A172 (cell line): ENCODE measurements at regions not wholly inside any gene's neighbourhood (a gene's known extent, or its start where the extent isn't known, plus 50 kb on each side); places are given as distances from the start of the nearest gene placed in this dataset.

Source experiments
- DNase-seq: peaks from one replicate; pipeline ENCODE4 v3.0.0-alpha.2; 2015; ENCODE audit warnings: low spot score

DNA sequence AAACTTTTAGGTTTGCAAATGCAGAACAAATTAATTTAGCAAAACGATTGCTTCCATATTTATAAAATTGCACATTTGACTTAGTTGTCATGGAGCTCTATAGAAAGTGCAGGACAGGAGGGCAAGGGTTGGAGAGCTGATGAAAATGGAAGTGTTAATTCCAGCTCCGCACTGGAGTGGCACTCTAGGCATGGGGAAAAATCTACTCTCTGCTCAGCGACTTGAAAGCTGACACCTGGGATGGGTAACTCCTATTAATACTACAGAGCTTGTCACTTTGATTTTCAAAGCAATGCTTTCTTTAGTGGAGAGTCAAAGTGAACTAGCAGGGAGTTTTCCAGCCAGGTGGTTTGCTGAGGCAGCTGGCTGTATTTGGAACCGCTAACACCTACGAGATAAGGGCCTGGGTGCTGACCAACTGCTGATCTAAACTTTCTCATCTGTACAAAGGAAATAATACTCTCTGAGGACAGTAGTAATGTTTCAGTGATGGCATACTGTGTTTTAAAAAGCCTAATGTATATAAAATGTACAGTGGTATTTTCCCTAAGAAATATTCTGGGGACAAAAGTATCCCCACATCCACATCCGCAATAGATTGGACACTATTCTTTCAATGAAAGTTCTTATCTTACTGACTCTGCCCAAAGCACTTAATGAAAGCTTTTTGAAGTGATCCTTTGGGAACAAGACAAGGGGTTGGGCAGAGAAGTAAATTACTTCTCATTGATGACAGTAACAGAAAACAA lies 444.3 kb downstream of the GPAM start:
- DNase-seq: no peak

DNA sequence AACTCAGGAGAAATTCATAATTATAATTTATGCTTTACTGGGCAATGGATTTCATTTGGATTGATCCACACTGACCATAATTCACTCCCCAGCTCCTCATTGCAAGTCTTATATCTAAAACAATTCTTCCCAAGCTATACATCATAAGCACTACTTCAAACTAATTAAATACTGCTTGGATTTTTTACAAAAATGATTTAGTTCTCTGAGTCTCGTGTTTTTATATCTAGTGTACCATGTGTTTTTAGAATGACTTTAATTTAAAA lies 443.8 kb downstream of the GPAM start:
- no peak for DNase-seq

DNA sequence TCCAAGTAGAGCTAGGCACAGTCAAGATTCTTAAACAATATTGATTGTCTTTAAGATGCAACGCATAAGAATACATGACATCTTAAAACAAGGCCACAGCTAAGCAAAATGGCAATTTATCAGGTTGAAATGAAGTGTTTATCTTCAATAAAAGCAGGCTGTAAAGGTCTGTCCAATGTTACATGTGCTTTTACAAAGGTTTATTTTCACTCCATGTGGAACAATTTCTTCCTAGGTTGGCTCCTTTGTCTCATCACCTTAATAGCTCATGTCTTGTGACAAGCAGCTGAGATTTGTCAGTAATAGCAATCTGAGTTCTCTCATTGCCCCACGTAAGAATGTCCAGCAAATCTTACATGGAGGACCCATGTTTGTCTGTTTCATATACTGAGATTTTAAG lies 437.6 kb downstream of the GPAM start:
- DNase-seq: no peak

DNA sequence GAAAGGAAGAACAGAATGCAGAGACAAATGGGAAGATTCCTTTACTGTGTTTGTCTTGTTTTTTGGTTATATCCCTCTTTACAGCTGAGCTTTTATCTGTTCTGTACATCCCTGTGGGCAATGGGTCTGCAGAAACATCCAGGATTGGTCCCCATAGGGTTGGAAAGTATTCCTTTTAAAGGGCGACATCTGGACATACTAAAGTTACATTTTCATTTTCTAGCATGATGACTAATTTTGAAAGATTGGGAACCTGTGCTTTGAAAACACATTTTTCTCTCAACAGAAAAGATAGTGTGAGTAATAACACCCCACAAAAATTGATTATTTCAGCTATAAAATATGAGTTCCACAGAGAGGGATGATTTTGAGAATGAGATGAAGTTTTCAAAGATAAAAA lies 435.8 kb downstream of the GPAM start:
- no peak for DNase-seq

DNA sequence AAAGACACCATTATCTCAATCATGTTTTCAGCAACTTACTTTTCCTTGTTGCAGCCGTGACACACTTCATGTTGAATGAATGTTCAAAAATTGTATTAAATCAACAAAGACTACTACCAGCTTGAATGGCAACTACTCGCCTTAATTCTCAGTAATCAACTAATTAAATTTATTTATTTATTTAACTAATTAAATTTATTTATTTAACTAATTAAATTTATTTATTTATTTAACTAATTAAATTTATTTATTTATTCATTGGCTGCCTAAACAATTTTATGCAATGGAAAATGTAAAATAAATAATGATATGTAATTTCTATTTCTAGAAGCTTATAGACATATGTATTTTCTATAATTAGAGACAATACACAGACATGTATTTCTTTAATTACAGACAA lies 435.4 kb downstream of the GPAM start:
- no peak for DNase-seq

DNA sequence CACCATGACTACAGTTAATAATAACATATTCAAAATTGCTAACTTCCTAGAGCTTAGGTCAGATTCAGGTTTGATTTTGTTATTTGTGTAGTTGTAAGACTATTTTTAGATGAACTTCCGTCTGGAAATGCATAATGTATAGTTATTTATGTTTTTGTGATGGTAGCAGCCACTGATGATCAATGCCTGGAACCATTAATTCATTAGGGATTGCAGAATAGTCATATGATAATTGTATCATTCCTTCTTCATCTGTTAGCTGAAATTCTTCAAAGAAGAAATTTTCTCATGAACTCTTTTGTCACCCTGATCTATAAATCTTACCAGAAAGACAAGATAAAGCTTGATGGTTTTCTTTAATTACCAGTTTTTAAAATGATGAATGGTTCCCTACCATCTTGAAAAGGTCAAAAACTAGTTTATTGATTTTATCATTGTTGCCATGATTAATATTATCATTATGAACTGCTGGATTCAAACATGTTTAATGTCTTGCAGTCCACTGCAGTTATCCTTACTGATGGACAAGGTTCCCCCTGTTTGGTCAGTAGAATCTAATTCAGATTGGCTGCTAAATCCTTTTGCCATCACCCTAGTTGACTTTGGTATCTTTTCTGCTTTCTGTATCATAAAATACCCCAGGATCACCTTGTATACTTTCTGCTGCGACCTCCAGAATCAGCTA lies 433.3 kb downstream of the GPAM start:
- no peak for DNase-seq

DNA sequence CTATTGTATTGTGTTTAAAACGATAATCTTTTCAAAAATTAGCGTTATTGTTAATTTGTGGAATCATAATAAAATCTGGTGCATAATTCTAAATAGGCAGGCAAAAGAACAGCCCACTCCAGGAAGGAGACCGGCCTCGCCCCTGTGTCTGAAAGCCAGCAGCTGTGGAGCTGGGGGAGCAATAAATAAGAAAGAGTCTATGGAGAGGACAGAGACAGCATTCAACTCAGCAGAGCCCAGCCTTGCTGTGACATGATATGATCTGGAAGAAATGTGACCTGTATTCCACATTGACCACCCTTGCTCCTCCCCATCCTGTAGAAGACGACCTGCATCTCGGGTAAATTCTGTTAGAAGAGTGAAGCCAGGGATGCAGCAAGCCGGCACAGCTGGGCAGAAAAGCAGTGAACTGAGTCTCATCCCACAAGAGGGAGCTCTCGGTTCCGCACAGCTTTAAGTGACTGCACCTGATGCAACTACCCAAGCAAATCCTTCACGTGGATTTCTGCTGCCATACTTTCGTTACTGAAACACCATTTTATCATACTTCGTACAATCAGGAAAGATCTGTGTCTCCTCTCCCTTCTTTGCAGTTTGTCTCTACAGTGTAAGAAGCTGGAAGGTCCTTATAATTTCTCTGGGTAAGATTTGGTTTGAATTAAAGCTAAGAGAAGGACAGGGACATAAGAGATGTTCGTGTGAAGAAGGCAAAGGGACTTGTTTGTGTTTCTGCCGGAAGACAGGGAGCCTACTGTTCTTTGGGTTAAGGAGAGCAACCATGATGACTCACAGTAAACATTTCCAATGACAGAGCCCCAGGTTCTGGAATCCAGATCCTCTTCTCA lies 427.1 kb downstream of the GPAM start:
- DNase-seq: peak; percentile 4

DNA sequence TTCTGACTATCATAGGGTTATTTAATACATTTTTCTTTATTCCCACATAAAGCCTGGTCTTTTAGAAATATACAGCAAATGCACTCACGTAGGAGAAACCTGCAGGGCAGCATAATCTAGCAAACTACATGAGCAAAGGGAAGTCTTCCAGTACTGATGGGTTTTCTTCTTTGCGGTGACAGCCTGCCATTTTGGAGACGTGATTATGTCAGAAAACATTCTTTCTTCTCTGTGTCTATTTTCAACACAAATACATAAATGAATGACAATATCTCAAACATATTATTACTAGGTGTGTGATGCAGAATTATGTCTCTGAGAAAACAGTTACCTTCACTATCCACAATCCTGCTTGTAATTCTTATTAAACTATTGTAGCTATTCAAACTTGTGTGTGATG lies 425.0 kb downstream of the GPAM start:
- DNase-seq: no peak

DNA sequence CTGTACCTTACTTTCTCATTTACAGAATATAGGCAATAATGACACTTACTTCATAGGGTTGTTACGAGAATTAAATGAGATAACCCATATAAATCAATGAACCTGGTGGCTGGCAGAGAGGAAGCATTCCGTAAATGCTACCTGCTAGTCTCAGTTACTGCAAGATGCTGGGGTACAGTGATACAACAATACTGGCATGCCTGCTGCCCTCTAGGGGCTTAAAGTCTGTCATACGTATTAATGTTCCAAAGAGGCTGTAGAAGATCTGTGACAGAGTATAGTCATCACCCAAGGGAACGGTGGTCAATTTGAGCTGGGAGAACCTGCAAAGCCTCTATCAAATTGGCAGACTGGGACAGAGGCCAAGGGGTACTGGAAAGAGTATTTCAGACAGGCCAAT lies 421.5 kb downstream of the GPAM start:
- DNase-seq: no peak

DNA sequence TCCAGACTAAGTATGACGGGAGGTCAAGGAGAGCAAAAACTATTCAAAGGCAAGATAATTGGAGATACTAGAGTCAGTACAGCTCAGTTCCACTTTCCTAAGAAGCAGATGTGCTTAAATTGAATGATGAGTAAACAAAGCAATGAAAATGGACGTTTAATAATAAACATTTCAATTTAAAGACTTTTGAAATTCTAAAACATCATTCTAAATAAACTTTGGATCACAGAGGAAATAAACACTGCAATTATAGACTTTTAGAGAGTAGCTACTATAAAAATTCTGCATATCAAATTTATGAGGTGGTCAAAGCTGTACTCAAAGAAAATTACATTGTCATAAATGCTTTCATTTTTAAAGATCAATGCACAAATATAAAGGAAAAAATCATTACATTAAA lies 418.3 kb downstream of the GPAM start:
- no peak for DNase-seq

DNA sequence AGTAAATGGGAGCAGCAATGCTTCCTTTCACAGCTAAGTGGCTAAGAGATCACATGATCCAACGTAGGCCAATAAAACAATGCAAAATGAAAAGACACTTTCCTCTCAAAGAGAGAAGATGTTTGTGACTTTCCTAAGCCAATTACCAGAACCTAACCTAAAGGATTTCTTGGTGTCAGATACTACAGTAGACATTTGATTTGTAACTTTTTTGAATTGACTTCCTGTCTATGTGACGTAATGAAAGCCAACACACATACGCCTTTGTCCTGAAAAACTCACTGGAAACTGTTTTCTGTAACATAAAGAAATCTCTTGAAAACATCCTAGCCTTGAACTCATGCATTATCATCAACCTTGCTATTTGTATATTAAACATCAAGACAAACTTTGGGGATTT lies 417.1 kb downstream of the GPAM start:
- no peak for DNase-seq

DNA sequence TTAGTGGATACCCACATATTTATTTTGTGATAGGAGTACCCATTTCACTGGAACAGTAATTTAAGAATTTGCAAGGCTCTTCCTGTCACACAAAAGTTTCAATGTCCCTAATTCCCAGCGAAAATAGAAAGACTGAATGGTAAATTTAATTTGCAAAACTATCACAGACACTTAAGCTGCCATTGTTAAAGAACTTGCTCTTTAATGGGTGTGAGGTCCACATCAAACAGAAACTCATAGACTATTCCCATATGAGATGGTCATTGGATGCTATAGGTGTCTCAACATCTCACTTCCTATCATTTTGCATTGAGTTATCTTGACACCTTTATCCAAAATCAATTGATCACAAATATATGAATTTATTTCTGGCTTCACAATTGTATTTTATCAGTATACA lies 415.9 kb downstream of the GPAM start:
- no peak for DNase-seq

DNA sequence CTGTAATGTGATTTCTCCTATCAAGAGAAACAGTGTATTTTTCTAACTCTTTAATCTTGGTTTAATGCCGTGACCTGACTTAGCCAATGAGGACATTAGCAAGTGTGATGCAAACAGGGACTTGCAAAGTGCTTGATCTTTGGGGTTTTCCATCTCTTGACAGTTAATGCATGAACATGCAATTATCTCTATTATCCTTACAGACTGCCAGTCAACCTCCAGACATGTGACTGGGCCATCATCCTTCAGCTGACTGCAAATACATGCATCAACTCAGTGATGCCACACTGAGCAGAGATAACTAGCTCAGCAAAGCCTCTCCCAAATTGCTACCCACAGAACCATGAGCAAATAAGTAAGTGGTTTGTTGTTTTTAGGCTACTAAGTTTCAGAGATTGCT lies 409.6 kb downstream of the GPAM start:
- DNase-seq: no peak

DNA sequence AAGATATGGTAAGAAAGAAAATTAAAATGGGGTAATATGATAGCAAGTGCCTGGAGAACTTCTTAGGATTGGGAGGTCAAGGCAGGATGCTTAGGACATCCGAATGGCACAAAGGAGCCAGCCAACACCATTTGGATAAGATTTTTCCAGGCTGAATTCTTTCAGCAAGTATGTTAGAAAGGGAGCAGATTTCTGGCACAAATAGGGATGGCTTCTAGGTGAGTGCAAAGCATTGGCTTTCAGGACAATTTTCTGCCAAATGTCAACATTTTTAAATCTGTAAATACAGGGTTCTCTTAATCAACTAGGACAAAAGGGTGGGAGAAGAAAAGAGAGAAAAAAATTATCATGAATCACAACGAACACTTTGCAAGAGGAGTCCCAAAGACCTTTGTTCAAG lies 409.1 kb downstream of the GPAM start:
- DNase-seq: no peak

DNA sequence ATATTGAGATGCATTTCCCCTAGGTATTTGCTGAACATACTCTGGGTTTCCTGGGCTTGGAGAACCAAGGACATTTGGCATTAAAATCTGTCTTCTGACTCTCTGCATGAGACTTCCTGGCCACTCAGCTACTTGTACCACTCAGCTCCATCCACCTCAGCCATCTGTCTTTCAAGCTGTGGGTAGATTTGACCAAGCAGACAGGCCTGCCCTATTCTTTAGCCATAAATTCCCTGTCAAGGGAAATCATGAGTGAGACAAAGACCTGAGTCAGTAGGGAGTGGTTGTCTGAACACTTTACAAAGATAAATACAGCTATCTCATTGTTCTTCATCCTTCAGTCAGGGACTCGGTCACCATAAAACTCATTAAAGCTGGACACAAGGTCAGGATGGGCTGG lies 399.1 kb downstream of the GPAM start:
- no peak for DNase-seq

DNA sequence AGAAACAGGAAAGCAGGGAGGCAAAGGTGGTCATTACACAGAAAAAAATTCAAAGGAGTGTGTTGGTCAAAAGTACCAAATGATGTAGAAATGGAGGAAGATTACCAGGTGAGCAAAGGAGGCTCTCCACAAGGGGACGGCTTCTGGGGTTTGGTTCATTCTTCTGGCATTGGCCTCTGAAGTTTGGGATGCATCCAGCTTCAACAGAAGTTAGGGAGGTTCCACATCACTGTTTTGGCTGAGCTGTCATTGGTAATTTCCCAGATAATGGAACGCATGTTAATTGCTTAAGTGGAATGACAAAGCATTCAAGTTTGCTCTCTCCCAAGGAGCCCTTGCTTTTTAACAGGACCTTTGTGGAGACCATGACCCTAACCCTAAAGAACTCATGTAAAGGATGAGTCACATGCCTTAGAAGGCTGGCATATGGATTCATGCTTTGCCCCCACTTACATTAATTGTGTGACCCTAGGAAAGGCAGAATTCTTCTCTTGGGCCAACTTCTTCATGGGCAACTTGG lies 398.6 kb downstream of the GPAM start:
- no peak for DNase-seq

DNA sequence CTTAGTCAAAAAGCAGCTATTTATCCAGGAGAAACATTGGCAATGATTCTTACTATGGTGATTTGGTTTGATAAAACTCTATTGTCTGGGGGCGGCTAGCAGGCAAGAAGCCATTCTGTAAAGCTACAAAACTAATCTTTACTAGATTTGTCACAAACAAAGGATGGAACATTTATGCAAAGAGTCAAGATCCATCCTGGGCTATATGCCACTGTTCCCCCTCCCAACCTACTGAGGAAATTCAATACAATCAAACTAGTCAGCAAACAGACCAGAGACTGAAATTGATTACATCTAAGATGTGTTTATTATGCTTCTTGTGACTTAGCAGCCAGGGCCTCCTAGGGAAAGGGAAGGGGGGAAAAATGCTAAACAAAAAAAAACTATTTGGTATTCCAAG lies 397.6 kb downstream of the GPAM start:
- no peak for DNase-seq

DNA sequence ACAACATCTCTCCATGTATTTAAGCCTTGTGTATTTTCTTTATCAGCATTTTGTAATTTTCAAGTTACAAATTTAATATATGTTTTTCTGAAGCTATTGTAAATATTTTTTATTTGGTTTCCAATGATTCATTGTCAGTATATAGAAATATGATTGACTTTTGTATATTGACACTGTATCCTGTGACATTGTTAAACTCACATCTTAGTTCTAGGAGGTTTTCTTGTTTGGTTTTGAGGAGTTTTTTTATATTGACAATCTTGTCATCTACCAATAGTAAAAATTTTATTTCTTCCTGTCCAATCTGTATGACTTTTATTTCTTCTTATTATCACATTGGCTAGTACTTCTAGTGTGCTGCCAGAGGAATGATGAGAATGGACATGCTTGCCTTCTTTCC lies 393.7 kb downstream of the GPAM start:
- no peak for DNase-seq

DNA sequence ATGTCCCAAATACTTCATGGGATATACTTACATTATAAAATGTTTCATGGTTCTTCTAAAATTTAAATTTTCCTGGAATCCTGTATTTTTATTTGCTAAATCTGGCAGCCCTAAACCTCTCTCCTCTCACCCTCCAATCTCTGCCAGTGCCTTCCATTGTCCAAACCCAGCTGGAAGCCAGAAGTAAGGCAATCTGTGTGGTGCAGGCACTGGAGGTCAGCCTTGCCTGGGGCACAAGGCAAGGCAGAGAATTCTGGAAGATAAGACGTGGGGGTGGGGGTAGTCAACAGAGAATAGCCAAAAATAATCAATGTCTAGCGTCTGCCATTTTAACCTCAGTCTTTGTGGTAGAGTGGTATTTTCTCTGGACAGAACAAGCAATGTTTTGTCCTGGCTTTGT lies 381.7 kb downstream of the GPAM start:
- no peak for DNase-seq

DNA sequence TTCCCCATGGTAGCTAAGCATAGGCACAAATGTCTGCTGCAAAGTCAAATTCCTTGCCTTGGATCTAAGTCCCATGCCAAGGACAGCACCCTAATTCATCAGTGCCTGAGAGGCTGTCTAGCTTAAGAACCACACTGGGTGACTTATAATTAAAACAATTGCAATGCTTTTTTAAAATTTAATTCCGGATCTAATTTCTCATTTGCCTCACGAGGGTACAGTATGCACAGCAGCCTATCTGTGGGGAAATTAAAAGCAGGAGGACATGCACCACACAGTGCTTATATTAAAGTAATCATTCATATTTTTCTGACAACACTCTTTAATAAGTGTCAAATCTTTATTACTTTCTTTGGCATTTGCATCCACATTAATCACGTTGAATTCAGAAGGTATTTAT lies 378.8 kb downstream of the GPAM start:
- DNase-seq: no peak

DNA sequence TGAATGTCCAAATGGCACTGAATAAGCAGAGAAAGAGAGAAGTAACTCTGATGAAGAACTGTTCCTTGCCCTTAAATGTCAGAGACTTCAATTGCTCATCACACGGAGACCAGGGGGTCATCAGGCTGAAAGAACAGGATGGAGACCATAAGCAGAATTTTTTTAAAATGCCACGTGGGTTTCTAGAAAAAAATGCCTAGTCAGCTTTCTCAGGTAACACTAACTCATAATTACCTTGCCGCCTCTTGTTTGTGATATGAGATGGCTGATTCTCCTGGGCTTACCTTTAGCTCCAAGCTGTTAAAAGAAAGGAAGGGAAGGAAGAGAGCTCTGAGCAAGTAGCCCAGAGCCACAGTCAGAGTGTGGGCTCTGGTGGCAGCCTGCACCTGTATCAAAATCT lies 372.0 kb downstream of the GPAM start:
- no peak for DNase-seq

DNA sequence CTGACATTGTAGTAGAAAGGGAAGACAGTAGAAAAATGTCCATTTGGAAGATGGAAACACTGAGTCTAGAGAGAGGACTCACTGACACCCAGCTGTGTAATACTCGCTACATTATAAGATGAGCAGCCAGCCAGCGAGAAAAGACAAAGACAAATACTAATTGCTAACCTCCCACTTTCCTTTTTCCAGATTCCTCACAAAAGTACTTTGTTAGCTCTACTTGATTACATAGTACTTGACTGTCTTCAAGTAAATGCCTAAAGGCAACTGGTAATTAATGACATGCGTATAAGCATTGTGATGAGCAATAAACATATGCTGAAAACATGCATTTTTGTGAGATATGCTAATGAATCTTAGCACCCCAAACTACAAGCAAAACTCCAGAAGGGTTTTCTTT lies 363.1 kb downstream of the GPAM start:
- no peak for DNase-seq

DNA sequence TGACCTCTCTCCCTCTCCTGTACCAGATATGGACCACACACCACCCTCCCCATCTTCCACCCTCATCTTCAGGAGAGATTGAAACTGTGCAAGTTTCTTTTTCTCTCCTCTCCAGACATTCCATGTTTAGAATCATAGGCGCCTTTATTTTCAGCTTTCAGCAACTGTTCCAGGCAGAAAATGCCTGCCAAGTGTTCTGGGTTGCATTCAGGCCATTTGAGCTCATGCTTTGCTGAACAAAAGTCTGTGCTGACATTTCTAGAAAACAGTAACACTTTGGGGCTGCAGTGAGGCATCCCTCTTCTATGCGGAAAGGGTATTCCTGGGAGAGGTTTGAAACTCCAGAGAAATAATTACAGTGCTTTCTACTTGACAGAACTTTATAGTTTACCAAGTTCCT lies 361.7 kb downstream of the GPAM start:
- DNase-seq: no peak
